ENCODE measurements at regions not wholly inside any gene's neighbourhood (a gene's known extent, or its start where the extent isn't known, plus 50 kb on each side); places are given as distances from the start of the nearest gene placed in this dataset.

GRCh38 chrX:44062840-44063239 lies 89.7 kb upstream of the NDP start (continued):
- TF ChIP-seq LRRFIP1 (CRISPR knock-in tag; conservative IDR thresholded peaks at IDR 0.05): no peak

- no peak for ATAC-seq
- no peak for FAIRE-seq
- no peak overlapping the region for H2AFZ ChIP-seq (ENCODE audit: low read length)
- no peak overlapping the region for H3K4me3 ChIP-seq (replicated peaks in 1 of 3; ENCODE audit: insufficient read depth in 1 of 3, low read depth in 2 of 3, low read length in 3 of 3)
- no peak overlapping the region for H3K9ac ChIP-seq (ENCODE audit: insufficient read depth, low read depth, low read length)
- no peaks in the 10 kb centered on the region for H3K79me2 ChIP-seq (ENCODE audit: insufficient read depth, low read length)
- TF ChIP-seq RFX5 (IDR thresholded peaks at IDR 0.05; ENCODE audit: low read depth, low read length) (no peak), ZNF510 (CRISPR knock-in tag; IDR thresholded peaks at IDR 0.05; ENCODE audit: low read depth) (no peak), ZNF619 (CRISPR knock-in tag; IDR thresholded peaks at IDR 0.05) (no peak), ZBTB14 (CRISPR knock-in tag; IDR thresholded peaks at IDR 0.05) (no peak)
- WGBS (ENCODE audit: low lambda C conversion rate): 7% methylated on average over 3 of the region's 4 CpGs
- intact Hi-C loops (cut with micrococcal nuclease; ENCODE audit: unreplicated experiment): no loop called here
- no peaks in the 10 kb centered on the region; a peak in 1 of 5 replicates for H3K27me3 ChIP-seq (ENCODE audit: control insufficient read depth in 1 of 2, insufficient read depth in 2 of 2, low read length in 2 of 2)
- ChIA-PET CTCF (ENCODE audit: low intra/inter-chr PET ratio, low total read pairs) (no interaction called here), POLR2A (no interaction called here)
- H3K27ac ChIP-seq (ENCODE audit: extremely low read length, insufficient read depth, low read length): no peak overlapping the region
- no peaks in the 10 kb centered on the region for H3K4me1 ChIP-seq (ENCODE audit: insufficient read depth, low read length)
- in situ Hi-C loops (cut with HindIII; ENCODE audit: extremely low pct_ligation_motif_present, low pct_unique_long_range_greater_than_20kb): no loop called here
- DNase-seq (ENCODE audit: low spot score): no peak
- no TSS peak for BruUV-seq (replicated peaks)
- H3K9me3 ChIP-seq (ENCODE audit: low read length): no peaks in the 10 kb centered on the region
- no peaks in the 10 kb centered on the region for H4K20me1 ChIP-seq (ENCODE audit: insufficient read depth, low read length)
- H3K4me2 ChIP-seq (ENCODE audit: low read depth, low read length): no peak overlapping the region
- H3K36me3 ChIP-seq (replicated peaks in 1 of 2; ENCODE audit: control insufficient read depth in 1 of 2, insufficient read depth in 2 of 2, low read length in 2 of 2): no peaks in the 10 kb centered on the region
These were observed 88.9 kb upstream of the NDP start for GRCh38 chrX:44061968-44062614.
